ENCODE measurements at regions not wholly inside any gene's neighbourhood (a gene's known extent, or its start where the extent isn't known, plus 50 kb on each side); places are given as distances from the start of the nearest gene placed in this dataset.

- H3K36me3 ChIP-seq (ENCODE audit: low read depth, low read length), result no peaks in the 10 kb centered on the region
- H2AFZ ChIP-seq (ENCODE audit: low read length), result no peak overlapping the region
- CTCF ChIA-PET, result no interaction called here
- no peaks in the 10 kb centered on the region for H4K20me1 ChIP-seq (ENCODE audit: low read length)
- no peak overlapping the region for H3K4me2 ChIP-seq (ENCODE audit: low read length)
- H3K27me3 ChIP-seq (ENCODE audit: low read length), result no peaks in the 10 kb centered on the region
- no peaks in the 10 kb centered on the region for H3F3A ChIP-seq (ENCODE audit: low read length, unreplicated experiment)
- DNase-seq (no peak), ATAC-seq (no peak)
- TF ChIP-seq CTCF (conservative IDR thresholded peaks at IDR 0.05; ENCODE audit: low read depth, low read length), result no peak
- no peak for TF ChIP-seq EZH2 (IDR thresholded peaks at IDR 0.05; ENCODE audit: low read length, unreplicated experiment)
- no peak for TF ChIP-seq EZH2phosphoT487 (IDR thresholded peaks at IDR 0.05; ENCODE audit: borderline replicate concordance, low read length)
- no peak overlapping the region for H3K9ac ChIP-seq (ENCODE audit: low read length)
- H3K79me2 ChIP-seq (ENCODE audit: low read length), result no peaks in the 10 kb centered on the region
- no peak overlapping the region for H3K27ac ChIP-seq (ENCODE audit: low read length)
- H3K4me1 ChIP-seq (ENCODE audit: insufficient read depth, low read length), result no peaks in the 10 kb centered on the region
- POLR2A ChIA-PET (ENCODE audit: unreplicated experiment), result no interaction called here
- no peaks in the 10 kb centered on the region for H3K9me3 ChIP-seq (ENCODE audit: low read length)
- BruUV-seq (replicated peaks), result no TSS peak
- intact Hi-C loops (cut with micrococcal nuclease), result no loop called here
- no peak overlapping the region for H3K4me3 ChIP-seq (ENCODE audit: low read length)
- no peaks in the 10 kb centered on the region for H3K9me2 ChIP-seq (replicated peaks; ENCODE audit: low read length)
These were observed 200.4 kb downstream of the WNT5A start for GRCh38 chr3:55286693-55287092.

GRCh38 chr3:55285156-55285555, 201.9 kb downstream of the WNT5A start:
- no peaks in the 10 kb centered on the region for H3K4me1 ChIP-seq (ENCODE audit: insufficient read depth, low read length)
- no peak overlapping the region for H3K27ac ChIP-seq (ENCODE audit: low read length)
- ATAC-seq, result no peak
- H3K9ac ChIP-seq (ENCODE audit: low read length), result no peak overlapping the region
- POLR2A ChIA-PET (ENCODE audit: unreplicated experiment), result no interaction called here
- TF ChIP-seq EZH2 (IDR thresholded peaks at IDR 0.05; ENCODE audit: low read length, unreplicated experiment) (no peak), EZH2phosphoT487 (IDR thresholded peaks at IDR 0.05; ENCODE audit: borderline replicate concordance, low read length) (no peak), CTCF (conservative IDR thresholded peaks at IDR 0.05; ENCODE audit: low read depth, low read length) (no peak)
- CTCF ChIA-PET, result no interaction called here
- H3K4me2 ChIP-seq (ENCODE audit: low read length), result no peak overlapping the region
- no peaks in the 10 kb centered on the region for H3K9me3 ChIP-seq (ENCODE audit: low read length)
- H4K20me1 ChIP-seq (ENCODE audit: low read length), result no peaks in the 10 kb centered on the region
- no peak overlapping the region for H2AFZ ChIP-seq (ENCODE audit: low read length)
- intact Hi-C loops (cut with micrococcal nuclease), result no loop called here
- H3K4me3 ChIP-seq (ENCODE audit: low read length), result no peak overlapping the region
- no TSS peak for BruUV-seq (replicated peaks)
- no peaks in the 10 kb centered on the region for H3K79me2 ChIP-seq (ENCODE audit: low read length)
- H3K27me3 ChIP-seq (ENCODE audit: low read length), result no peaks in the 10 kb centered on the region
- DNase-seq, result no peak
- no peaks in the 10 kb centered on the region for H3K36me3 ChIP-seq (ENCODE audit: low read depth, low read length)
- H3F3A ChIP-seq (ENCODE audit: low read length, unreplicated experiment), result no peaks in the 10 kb centered on the region
- H3K9me2 ChIP-seq (replicated peaks; ENCODE audit: low read length), result no peaks in the 10 kb centered on the region

- Histone ChIP-seq H3K9me2 (replicated peaks; ENCODE audit: low read length) (no peaks in the 10 kb centered on the region), H3K79me2 (ENCODE audit: low read length) (no peaks in the 10 kb centered on the region), H3K4me2 (ENCODE audit: low read length) (no peak overlapping the region), H3K27ac (ENCODE audit: low read length) (no peak overlapping the region), H3K9me3 (ENCODE audit: low read length) (no peaks in the 10 kb centered on the region), H3K4me1 (ENCODE audit: insufficient read depth, low read length) (no peaks in the 10 kb centered on the region), H3K4me3 (ENCODE audit: low read length) (no peak overlapping the region), H4K20me1 (ENCODE audit: low read length) (no peaks in the 10 kb centered on the region), H2AFZ (ENCODE audit: low read length) (no peak overlapping the region), H3K27me3 (ENCODE audit: low read length) (no peaks in the 10 kb centered on the region), H3K9ac (ENCODE audit: low read length) (no peak overlapping the region), H3F3A (ENCODE audit: low read length, unreplicated experiment) (no peaks in the 10 kb centered on the region), H3K36me3 (ENCODE audit: low read depth, low read length) (no peaks in the 10 kb centered on the region)
- BruUV-seq (replicated peaks), result no TSS peak
- TF ChIP-seq EZH2phosphoT487 (IDR thresholded peaks at IDR 0.05; ENCODE audit: borderline replicate concordance, low read length), result no peak
- TF ChIP-seq CTCF (conservative IDR thresholded peaks at IDR 0.05; ENCODE audit: low read depth, low read length), result no peak
- no peak for TF ChIP-seq EZH2 (IDR thresholded peaks at IDR 0.05; ENCODE audit: low read length, unreplicated experiment)
- ChIA-PET POLR2A (ENCODE audit: unreplicated experiment) (no interaction called here), CTCF (no interaction called here)
- ATAC-seq, result no peak
- intact Hi-C loops (cut with micrococcal nuclease), result no loop called here
- DNase-seq, result no peak
These were observed 203.6 kb downstream of the WNT5A start for GRCh38 chr3:55283441-55283925.

Data from PC-3 (cell line).